ENCODE measurements at regions not wholly inside any gene's neighbourhood (a gene's known extent, or its start where the extent isn't known, plus 50 kb on each side); places are given as distances from the start of the nearest gene placed in this dataset.
A peak's percentile ranks its signal among the peaks of the same experiment; 100 is the strongest.

- Histone ChIP-seq H3K36me3 (ENCODE audit: control insufficient read depth, insufficient read depth, low read length) (no peaks in the 10 kb centered on the region; the same call in 2 of the 3 replicates), H2AFZ (ENCODE audit: low read depth, low read length) (peak overlapping the region; percentile 34), H3K9me1 (ENCODE audit: control insufficient read depth, insufficient read depth, low read length) (no peaks in the 10 kb centered on the region), H3K9ac (ENCODE audit: insufficient read depth in 1 of 2, low read depth in 2 of 2, low read length in 2 of 2) (no peak overlapping the region), H3K4me2 (ENCODE audit: insufficient read depth, low read length) (peak overlapping the region; percentile 3; the same call in 1 of the 2 replicates), H3K79me2 (ENCODE audit: control insufficient read depth, insufficient read depth, low read length) (no peaks in the 10 kb centered on the region), H3K27ac (ENCODE audit: extremely low read depth, low read depth, low read length) (no peak overlapping the region), H4K20me1 (replicated peaks; ENCODE audit: control insufficient read depth, insufficient read depth, low read length) (no peaks in the 10 kb centered on the region), H3K9me3 (replicated peaks; ENCODE audit: control insufficient read depth, insufficient read depth, low read depth, low read length) (peaks cover 7% of the 10 kb centered on the region), H3K27me3 (ENCODE audit: control insufficient read depth in 2 of 2, insufficient read depth in 2 of 2, low read length in 2 of 2) (no peaks in the 10 kb centered on the region), H3K4me3 (no peak overlapping the region), H3K4me1 (replicated peaks in 1 of 2; ENCODE audit: control insufficient read depth in 2 of 2, insufficient read depth in 2 of 2, low read length in 2 of 2) (peaks cover 38 to 43% of the 10 kb centered on the region in 2 experiments)
- DNase-seq (ENCODE audit: extremely low read depth in 1 of 4, low spot score in 3 of 4) (no peak), ATAC-seq (no peak), FAIRE-seq (no peak)
- no TSS peak for BruUV-seq (replicated peaks)
- POLR2A ChIA-PET: no interaction called here
- intact Hi-C loops (cut with micrococcal nuclease) (loop anchor here (2.0 to 5.0 kb wide), 2 partner anchors 105 to 275 kb away; no protein-coding TSS in a partner anchor), in situ Hi-C loops (cut with MboI) (no loop called here)
- 31% methylated on average over 10 of the region's 11 CpGs for WGBS (ENCODE audit: insufficient coverage, low coverage, missing lambda C conversion rate)
- TF ChIP-seq, protein P1, sequence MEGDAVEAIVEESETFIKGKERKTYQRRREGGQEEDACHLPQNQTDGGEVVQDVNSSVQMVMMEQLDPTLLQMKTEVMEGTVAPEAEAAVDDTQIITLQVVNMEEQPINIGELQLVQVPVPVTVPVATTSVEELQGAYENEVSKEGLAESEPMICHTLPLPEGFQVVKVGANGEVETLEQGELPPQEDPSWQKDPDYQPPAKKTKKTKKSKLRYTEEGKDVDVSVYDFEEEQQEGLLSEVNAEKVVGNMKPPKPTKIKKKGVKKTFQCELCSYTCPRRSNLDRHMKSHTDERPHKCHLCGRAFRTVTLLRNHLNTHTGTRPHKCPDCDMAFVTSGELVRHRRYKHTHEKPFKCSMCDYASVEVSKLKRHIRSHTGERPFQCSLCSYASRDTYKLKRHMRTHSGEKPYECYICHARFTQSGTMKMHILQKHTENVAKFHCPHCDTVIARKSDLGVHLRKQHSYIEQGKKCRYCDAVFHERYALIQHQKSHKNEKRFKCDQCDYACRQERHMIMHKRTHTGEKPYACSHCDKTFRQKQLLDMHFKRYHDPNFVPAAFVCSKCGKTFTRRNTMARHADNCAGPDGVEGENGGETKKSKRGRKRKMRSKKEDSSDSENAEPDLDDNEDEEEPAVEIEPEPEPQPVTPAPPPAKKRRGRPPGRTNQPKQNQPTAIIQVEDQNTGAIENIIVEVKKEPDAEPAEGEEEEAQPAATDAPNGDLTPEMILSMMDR (IDR thresholded peaks at IDR 0.05 in 2 of 3, conservative IDR thresholded peaks at IDR 0.05 in 1 of 3; ENCODE audit: insufficient read depth in 2 of 3, low read depth in 1 of 3, low read length in 3 of 3): 0 out of 6 replicates have a peak, but pooled peaks of 1 of the 3 experiments have one; percentile 17
- TF ChIP-seq C11orf30 (IDR thresholded peaks at IDR 0.05; ENCODE audit: low read depth) (0 out of 2 replicates have a peak, but pooled peaks have one; percentile 14), PHF20 (IDR thresholded peaks at IDR 0.05; ENCODE audit: partially characterized antibody) (no peak), NFE2 (IDR thresholded peaks at IDR 0.05; ENCODE audit: low read depth) (peak; percentile 42), NR4A1 (CRISPR knock-in tag; IDR thresholded peaks at IDR 0.05) (no peak), NR4A1 (tag; IDR thresholded peaks at IDR 0.05) (no peak)
- CTCF ChIA-PET (ENCODE audit: low intra/inter-chr PET ratio): no interaction called here
Observed at GRCh38 chr12:131347345-131347714, 363.6 kb upstream of the SFSWAP start.
